GM18907 (cell line): ENCODE measurements at regions not wholly inside any gene's neighbourhood (a gene's known extent, or its start where the extent isn't known, plus 50 kb on each side); places are given as distances from the start of the nearest gene placed in this dataset.
"Not testable (repeated sequence)": the region's sequence is repeated elsewhere in the genome, so short reads cannot be mapped to it uniquely, and the experiment has no call there.

Experiments
- ATAC-seq: cut with Tn5 transposase; IDR thresholded peaks from one replicate; pipeline ENCODE4 v1.9.1; 2021; ENCODE audit warnings: mild to moderate bottlenecking, moderate library complexity; ENCODE audit not compliant: unreplicated experiment

DNA sequence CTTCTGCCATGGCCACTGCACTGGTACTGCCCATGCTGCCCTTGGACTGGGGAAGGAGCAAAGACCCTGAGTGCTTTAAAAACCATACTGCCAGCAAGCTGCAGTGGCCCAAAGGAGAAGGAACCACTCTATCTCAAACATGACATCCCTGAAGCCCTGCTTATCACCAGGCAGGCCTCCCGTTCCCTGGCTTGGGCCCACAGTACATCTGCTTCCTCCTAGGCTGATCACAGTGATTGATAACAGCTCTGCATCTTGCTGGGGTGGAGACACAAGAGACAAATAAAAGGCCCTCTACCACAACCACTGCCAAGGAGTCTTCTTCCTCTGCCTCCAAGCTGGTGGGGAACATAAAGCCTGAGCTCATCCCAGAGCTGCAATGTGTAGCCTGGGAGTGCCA is 567.5 kb downstream of the TRHDE start:
- ATAC-seq: no peak

GRCh38 chr12:72863671-72864070 is 591.5 kb downstream of the TRHDE start:
- ATAC-seq: no peak

- ATAC-seq: no peak
Measured at GRCh38 chr12:72865921-72866320, 593.8 kb downstream of the TRHDE start.

DNA sequence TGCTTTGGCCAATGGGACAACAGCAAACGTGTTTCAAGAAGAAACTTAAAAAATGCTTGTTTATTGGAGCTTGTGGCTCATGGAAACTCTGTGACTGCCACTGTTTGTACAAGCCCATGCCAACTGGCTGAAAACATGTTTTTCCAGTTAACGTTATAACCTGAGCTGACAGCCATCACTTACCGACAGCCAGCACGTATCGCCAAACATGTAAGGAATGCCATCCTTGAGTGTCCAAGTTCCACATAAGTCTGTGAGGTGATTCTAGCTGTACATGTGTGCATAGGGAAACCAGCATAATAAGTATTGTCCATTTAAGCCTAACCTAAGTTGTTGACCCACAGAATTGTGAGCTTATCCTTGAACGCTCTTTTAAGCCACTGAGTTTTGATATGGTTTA is 596.9 kb downstream of the TRHDE start:
- ATAC-seq: no peak

DNA sequence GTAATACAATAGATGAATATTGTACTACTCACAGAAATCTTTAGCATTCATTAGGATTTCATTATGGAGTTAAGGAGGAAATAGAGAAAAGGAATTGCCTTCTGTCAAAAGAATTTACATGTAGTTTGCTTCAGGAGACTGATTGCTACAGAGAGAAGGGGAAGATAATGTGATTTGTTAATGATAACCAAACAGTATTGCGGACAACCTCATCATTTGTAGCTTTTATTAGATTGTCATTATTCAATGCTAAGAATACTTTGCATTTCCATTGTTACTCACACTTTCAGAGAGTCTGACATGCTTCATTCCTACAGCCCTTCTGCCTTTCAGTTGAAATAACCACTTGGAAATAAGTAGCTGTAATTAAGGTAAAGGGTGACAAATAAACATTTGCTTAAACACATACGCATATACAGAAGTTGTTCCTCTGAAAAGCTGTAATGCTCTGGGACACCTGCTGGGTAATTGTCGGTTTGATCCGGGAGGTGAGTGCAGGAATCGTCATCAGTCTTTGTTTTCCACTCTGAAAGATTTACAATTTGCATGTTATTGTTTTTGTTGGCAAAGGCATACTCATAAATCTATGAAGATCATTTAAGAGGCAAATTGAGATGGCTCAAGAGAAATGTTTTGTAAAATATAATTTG is 600.2 kb downstream of the TRHDE start:
- ATAC-seq: no peak

DNA sequence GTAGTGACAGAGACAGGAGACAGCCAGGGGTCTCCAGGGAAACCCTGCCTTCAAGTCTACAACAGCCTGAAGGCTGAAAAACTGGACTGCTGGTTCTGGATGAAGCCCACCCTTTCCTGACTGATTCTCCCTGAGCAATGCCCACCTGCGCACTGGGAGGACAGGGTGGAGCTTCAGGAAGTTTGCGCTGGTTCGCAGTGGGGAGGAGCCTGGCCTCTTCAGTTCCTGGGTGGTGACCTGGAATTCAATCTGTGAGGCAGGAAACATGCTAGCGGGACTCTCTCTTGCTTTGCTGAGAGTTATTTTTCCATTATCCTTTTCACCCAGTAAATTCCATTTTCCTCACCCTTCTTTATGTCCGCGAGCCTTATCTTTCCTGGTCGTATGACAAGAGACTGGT is 600.8 kb downstream of the TRHDE start:
- ATAC-seq: no peak

DNA sequence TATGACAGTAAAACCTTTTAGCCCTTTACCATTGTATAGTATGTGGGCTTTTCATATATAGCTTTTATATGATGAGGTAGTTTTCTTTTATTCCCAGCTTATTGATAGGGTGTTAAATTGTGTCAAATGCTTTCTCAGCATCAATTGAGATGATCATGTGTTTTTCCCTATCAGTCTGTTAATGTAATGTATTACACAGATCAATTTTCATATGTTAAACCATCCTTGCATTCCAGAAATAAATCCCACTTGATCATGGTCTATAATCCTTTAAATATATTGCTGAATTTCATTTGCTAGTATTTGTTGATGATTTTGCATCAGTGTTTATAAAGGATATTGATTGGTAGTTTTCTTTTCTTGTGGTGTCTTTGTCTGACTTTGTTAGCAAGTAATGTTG is 603.9 kb downstream of the TRHDE start:
- ATAC-seq: no peak

GRCh38 chr12:72888693-72889092 is 616.5 kb downstream of the TRHDE start:
- no peak for ATAC-seq

- ATAC-seq: no peak
Measured at GRCh38 chr12:72889791-72890190, 617.6 kb downstream of the TRHDE start.

GRCh38 chr12:72901685-72902084 is 629.5 kb downstream of the TRHDE start:
- ATAC-seq: no peak

GRCh38 chr12:72925716-72926115 is 653.5 kb downstream of the TRHDE start:
- ATAC-seq: no peak

DNA sequence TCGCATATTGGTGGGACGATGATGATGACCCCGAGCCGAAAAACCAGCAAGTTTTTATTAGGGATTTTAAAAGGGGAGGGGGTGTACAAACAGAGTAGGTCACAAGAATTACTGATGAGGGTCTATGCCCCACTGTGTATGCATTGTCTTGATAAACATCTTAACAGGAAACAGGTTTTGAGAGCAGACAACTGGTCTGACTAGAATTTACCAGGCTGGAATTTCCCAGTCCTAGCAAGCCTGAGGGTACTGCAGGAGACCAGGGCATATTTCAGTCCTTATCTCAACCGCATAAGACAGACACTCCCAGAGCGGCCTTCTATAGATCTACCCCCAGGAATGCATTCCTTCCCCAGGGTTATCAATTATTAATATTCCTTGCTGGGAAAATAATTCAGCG is 659.7 kb downstream of the TRHDE start:
- ATAC-seq: not testable (repeated sequence)

DNA sequence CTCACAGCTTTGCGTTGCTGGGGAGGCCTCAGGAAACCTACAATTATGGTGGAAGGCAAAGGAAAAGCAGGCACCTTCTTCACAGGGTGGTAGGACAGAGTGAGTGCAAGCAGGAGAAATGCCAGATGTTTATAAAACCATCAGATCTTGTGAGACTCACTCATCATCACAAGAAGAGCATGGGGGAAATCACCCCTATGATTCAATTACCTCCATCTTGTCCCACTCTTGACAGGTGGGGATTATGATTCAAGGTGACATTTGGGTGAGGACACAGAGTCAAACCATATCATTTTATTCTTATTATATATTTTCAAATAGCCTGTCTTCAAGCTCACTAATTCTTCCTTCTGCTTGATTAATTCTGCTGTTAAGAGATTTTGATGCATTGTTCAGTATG is 665.3 kb downstream of the TRHDE start:
- no peak for ATAC-seq

GRCh38 chr12:72957454-72957853 is 685.3 kb downstream of the TRHDE start:
- ATAC-seq: no peak

- no peak for ATAC-seq
Measured at GRCh38 chr12:72966684-72967083, 694.5 kb downstream of the TRHDE start.

GRCh38 chr12:72974954-72975555 is 702.9 kb downstream of the TRHDE start:
- no peak for ATAC-seq

DNA sequence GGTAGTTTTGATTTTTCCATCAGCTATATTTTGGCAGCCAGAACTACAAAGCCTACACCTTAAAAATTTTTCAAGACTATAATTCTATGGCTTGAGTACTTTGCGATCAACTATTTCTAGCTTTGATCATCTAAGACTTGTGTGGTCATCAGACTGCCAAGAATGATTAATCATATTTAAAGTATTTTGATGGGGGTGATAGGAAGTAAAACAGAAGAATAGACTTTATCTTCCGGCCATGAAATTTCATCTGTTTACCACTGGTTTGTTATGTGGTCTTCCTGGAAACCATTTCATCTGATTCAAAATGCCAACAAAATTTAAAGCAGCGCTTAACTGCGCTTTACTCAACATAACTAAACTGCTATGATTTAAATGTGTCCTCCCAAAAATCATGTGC is 706.8 kb downstream of the TRHDE start:
- ATAC-seq: no peak

DNA sequence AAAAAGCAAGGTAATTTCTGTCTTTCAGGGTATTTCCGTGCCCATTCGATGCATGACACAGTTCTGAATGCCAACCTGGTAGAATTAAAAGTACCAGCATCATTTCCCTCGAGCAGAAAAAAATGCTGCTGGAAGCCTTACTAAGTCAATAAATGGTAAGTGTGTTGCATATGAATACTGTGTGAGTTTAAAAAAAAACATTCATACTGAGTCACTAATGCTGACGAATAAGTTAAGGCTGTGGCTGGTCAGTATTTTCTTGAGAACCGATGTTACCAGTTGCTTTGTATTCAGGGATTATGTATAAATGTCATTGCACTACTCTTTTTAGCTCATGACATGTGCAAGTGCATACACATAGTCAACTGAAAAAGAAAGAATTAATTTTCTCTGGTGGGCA is 710.2 kb downstream of the TRHDE start:
- no peak for ATAC-seq

- no peak for ATAC-seq
Measured at GRCh38 chr12:72986963-72987362, 714.8 kb downstream of the TRHDE start.

DNA sequence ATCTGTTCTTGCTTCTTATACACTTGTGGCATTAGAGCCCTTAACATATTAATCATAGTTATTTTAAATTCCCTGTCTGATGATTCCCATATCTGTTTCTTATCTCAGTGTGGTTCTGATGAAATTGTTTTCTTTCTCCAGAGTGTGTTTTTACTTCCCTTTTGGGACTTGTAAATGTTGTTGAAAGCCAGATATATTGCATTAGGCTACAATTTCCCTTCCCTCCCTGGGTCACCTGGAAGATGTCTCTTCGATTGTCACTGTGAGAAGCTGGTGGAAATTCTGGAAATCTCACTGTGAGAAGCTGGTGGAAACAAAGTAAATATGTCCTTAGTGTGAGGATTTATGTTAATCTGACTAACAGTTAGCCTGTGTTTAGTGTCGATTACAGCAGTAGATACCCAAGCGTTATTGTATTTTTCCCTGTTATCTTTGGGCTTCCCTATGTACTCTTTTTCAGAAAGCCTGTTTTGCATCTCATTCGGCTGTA is 717.3 kb downstream of the TRHDE start:
- no peak for ATAC-seq

- not testable (repeated sequence) for ATAC-seq
Measured at GRCh38 chr12:72995029-72995428, 722.9 kb downstream of the TRHDE start.

DNA sequence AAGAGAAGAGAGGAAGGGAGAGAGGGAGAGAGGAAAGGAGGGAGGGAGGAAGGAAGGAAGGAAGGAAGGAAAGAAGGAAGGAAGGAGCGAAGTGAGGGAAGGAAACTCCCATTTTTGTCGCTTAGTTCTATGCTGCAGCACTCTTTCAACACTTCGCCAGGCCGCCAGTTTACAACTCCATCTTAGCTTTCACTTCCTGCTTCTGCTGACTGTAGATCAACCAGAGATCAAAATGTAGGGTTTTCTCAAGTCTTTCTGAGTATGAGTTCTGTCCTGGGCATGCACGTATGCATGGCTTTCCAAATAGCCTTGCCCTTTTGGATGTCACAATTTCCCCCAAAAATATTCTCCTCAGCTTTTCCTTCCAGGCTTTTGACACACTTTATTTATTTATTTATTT is 723.4 kb downstream of the TRHDE start:
- ATAC-seq: no peak

DNA sequence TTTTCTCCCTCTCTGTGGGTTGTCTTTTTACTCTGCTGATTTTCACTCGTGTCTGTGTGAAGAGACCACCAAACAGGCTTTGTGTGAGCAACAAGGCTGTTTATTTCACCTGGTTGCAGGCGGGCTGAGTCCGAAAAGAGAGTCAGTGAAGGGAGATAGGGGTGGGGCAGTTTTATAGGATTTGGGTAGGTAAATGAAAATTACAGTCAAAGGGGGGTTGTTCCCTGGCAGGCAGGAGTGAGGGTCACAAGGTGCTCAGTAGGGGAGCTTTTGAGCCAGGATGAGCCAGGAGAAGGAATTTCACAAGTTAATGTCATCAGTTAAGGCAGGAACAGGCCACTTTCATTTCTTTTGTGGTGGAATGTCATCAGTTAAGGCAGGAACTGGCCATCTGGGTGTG is 729.6 kb downstream of the TRHDE start:
- not testable (repeated sequence) for ATAC-seq
